Body of pancreas (tissue), 4 donors: ENCODE measurements at regions not wholly inside any gene's neighbourhood (a gene's known extent, or its start where the extent isn't known, plus 50 kb on each side); places are given as distances from the start of the nearest gene placed in this dataset.
"Not testable (repeated sequence)": the region's sequence is repeated elsewhere in the genome, so short reads cannot be mapped to it uniquely, and the experiment has no call there.

Source experiments
- ATAC-seq: fragments of 150-250 bp; one replicate; pipeline ENCODE4 v1.9.1; 2016
- DNase-seq, 4 donors: peaks; one replicate each; pipeline ENCODE4 v3.0.0-alpha.2; 2019
- H3K27ac ChIP-seq, 4 donors: fragments of 200-600 bp; sonication (generic); 1 replicate in 3 of 4; 2 replicates in 1 of 4; pipeline versions ENCODE4 v1.5.1 to v1.6.1; 2016 to 2019; ENCODE audit warnings: mild to moderate bottlenecking in 1 of 4, mixed read lengths in 1 of 4, moderate library complexity in 1 of 4
- H3K27me3 ChIP-seq, 2 donors: fragments of 200-600 bp; sonication (generic); one replicate each; pipeline ENCODE4 v1.6.0; 2016; ENCODE audit warnings: mild to moderate bottlenecking in 1 of 2
- H3K36me3 ChIP-seq, 2 donors: fragments of 200-600 bp; sonication (generic); replicated peaks in 1 of 2; 2 replicates each; pipeline ENCODE4 v1.5.1; 2016; ENCODE audit warnings: low read depth in 2 of 2; ENCODE audit not compliant: insufficient read depth in 1 of 2
- H3K4me1 ChIP-seq: fragments of 200-600 bp; sonication (generic); one replicate; pipeline ENCODE4 v1.6.0; 2016
- H3K4me3 ChIP-seq, 2 donors: fragments of 200-600 bp; sonication (generic); 1 replicate in 1 of 2; 2 replicates in 1 of 2; pipeline ENCODE4 v1.5.1; 2016 to 2019
- H3K9me3 ChIP-seq, 3 donors: fragments of 200-600 bp; sonication (generic); 1 replicate in 2 of 3; 2 replicates in 1 of 3; pipeline ENCODE4 v1.5.1; 2016
- CTCF ChIP-seq, 7 experiments: fragments of 450-650 bp in 4 of 7; fragments of 200-600 bp in 3 of 7; sonication (generic) in 3 of 7; IDR thresholded peaks; one replicate each; pipeline ENCODE4 v1.5.1; 2016 to 2019; ENCODE audit warnings: antibody characterized with exemption in 7 of 7
- POLR2A ChIP-seq, 3 donors: fragments of 450-650 bp; IDR thresholded peaks; one replicate each; pipeline ENCODE4 v1.6.1; 2016; ENCODE audit warnings: antibody characterized with exemption in 3 of 3, mild to moderate bottlenecking in 2 of 3
- WGBS, 2 donors: methylation state at CpG; one replicate each; pipeline ENCODE4 v1.1.5; 2017; 5-methylcytosine and 5-hydroxymethylcytosine counted together
- intact Hi-C: fragments of 100-400 bp; cut with DNase I; formaldehyde crosslinking; loops from one replicate; pipeline ENCODE4 v1.15.1; 2023

- no peaks in the 10 kb centered on the region for H3K36me3 ChIP-seq
- DNase-seq (no peak), ATAC-seq (no peak)
- peaks cover 7% of the 10 kb centered on the region for H3K4me1 ChIP-seq
- no peak overlapping the region for H3K27ac ChIP-seq
- intact Hi-C loops = no loop called here
- no peaks in the 10 kb centered on the region for H3K27me3 ChIP-seq
- WGBS, 2 donors = 82 to 95% methylated on average over 5 of the region's 5 CpGs
- H3K4me3 ChIP-seq = no peak overlapping the region
- TF ChIP-seq CTCF (IDR thresholded peaks at IDR 0.05) (no peak), POLR2A (IDR thresholded peaks at IDR 0.05) (no peak)
- H3K9me3 ChIP-seq = no peaks in the 10 kb centered on the region
Observed at GRCh38 chr2:204401114-204401513, 144.2 kb upstream of the PARD3B start.

GRCh38 chr2:204407204-204408014, 137.9 kb upstream of the PARD3B start:
- H3K9me3 ChIP-seq = no peaks in the 10 kb centered on the region
- WGBS, 2 donors = 78 to 80% methylated on average over 6 of the region's 6 CpGs
- ATAC-seq (no peak), DNase-seq (no peak)
- no peak overlapping the region for H3K27ac ChIP-seq
- intact Hi-C loops = no loop called here
- H3K27me3 ChIP-seq = no peaks in the 10 kb centered on the region
- TF ChIP-seq CTCF (IDR thresholded peaks at IDR 0.05) (no peak), POLR2A (IDR thresholded peaks at IDR 0.05) (no peak)
- H3K4me3 ChIP-seq = no peak overlapping the region
- H3K4me1 ChIP-seq = peaks cover 6% of the 10 kb centered on the region
- H3K36me3 ChIP-seq = no peaks in the 10 kb centered on the region

GRCh38 chr2:204412782-204413181, 132.5 kb upstream of the PARD3B start:
- WGBS, 2 donors = 83 to 89% methylated on average over 2 of the region's 2 CpGs
- H3K4me3 ChIP-seq, H3K4me1 ChIP-seq, H3K27ac ChIP-seq, intact Hi-C loops, H3K27me3 ChIP-seq, ATAC-seq, DNase-seq, H3K36me3 ChIP-seq: not testable (repeated sequence)
- H3K9me3 ChIP-seq = peaks cover 0 to 11% (median 0%) of the 10 kb centered on the region in 3 donors

GRCh38 chr2:204415406-204416181, 129.7 kb upstream of the PARD3B start:
- no peaks in the 10 kb centered on the region for H3K27me3 ChIP-seq

More at GRCh38 chr2:204415406-204416181, 129.7 kb upstream of the PARD3B start:
- H3K36me3 ChIP-seq = no peaks in the 10 kb centered on the region
- intact Hi-C loops = no loop called here
- H3K4me3 ChIP-seq = no peak overlapping the region
- DNase-seq (no peak), ATAC-seq (no peak)
- H3K27ac ChIP-seq = no peak overlapping the region
- 69 to 73% methylated on average over 7 of the region's 7 CpGs for WGBS, 2 donors
- peaks cover 0 to 11% (median 0%) of the 10 kb centered on the region in 3 donors for H3K9me3 ChIP-seq
- TF ChIP-seq POLR2A (IDR thresholded peaks at IDR 0.05) (no peak), CTCF (IDR thresholded peaks at IDR 0.05) (no peak)
- H3K4me1 ChIP-seq = no peaks in the 10 kb centered on the region
